NB4 (cell line): ENCODE measurements at regions not wholly inside any gene's neighbourhood (a gene's known extent, or its start where the extent isn't known, plus 50 kb on each side); places are given as distances from the start of the nearest gene placed in this dataset.
A peak's percentile ranks its signal among the peaks of the same experiment; 100 is the strongest.

Experiments
- DNase-seq: peaks from one replicate; pipeline ENCODE4 v3.0.0; 2010; ENCODE audit warnings: low read depth
- H3K4me3 ChIP-seq: one replicate; pipeline ENCODE4 v1.5.1; 2011; ENCODE audit warnings: mild to moderate bottlenecking, low read depth, low read length, moderate library complexity
- CTCF ChIP-seq: IDR thresholded peaks from one replicate; pipeline ENCODE4 v1.5.1; 2012; ENCODE audit warnings: low read depth, low read length
- MYC ChIP-seq: IDR thresholded peaks from 2 replicates; pipeline ENCODE4 v1.6.1; 2011; ENCODE audit warnings: low read depth, low read length
- POLR2A ChIP-seq: IDR thresholded peaks from 2 replicates; pipeline ENCODE4 v1.6.1; 2011; ENCODE audit warnings: mild to moderate bottlenecking; ENCODE audit not compliant: insufficient read length; ENCODE audit errors: extremely low read depth
- TF ChIP-seq, protein P1 (sequence below): IDR thresholded peaks from 2 replicates; pipeline ENCODE4 v1.6.1; 2011; ENCODE audit warnings: low read depth, low read length

- TF ChIP-seq, protein P1, sequence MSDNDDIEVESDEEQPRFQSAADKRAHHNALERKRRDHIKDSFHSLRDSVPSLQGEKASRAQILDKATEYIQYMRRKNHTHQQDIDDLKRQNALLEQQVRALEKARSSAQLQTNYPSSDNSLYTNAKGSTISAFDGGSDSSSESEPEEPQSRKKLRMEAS, result no peak
- no peak for TF ChIP-seq CTCF
- no peak for TF ChIP-seq POLR2A
- no peak for DNase-seq
- no peak overlapping the region for H3K4me3 ChIP-seq
Observed at GRCh38 chr6:14694308-14694707, 551.6 kb upstream of the JARID2 start.

- no peak for TF ChIP-seq CTCF
- TF ChIP-seq, protein P1, result no peak
- no peak for TF ChIP-seq MYC
- no peak for TF ChIP-seq POLR2A
- no peak overlapping the region for H3K4me3 ChIP-seq
- DNase-seq, result no peak
Observed at GRCh38 chr6:14695579-14695978, 550.3 kb upstream of the JARID2 start.

DNA sequence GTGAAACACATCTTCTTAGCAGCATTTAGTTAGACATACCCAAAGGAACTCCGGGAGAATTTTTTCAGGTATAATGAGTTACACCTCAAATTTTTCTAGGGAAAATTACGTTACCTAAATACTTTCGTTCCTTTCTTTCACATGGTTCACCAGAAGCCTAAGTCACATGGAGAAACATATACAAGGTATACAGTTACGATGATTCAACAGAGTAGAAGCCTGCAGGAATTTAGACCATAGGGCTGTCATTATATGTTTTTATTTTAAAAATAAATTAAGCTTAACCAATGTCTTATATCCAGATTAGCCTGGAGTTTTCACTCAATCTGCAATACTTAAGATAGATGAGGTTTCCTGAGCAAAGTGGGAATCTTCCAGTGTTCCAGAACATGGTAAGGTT, 549.5 kb upstream of the JARID2 start:
- H3K4me3 ChIP-seq, result no peak overlapping the region
- no peak for DNase-seq
- TF ChIP-seq POLR2A (no peak), CTCF (no peak), MYC (no peak)

DNA sequence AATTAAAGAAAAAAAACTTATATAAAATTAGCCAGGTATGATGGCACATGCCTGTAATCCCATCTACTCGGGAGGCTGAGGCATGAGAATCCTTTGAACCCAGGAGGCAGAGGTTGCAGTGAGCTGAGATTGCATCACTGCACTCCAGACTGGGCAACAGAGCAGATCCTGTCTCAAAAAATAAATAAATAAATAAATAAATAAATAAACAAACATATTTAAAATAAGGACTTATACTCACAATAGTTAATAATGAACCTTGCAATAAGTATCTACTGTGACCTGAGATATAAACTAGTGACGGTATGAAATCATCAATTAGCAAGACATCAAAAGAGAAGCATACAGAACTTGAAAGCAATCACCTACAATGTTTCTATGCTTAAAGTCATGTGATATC, 548.4 kb upstream of the JARID2 start:
- no peak for TF ChIP-seq POLR2A
- DNase-seq, result no peak
- H3K4me3 ChIP-seq, result no peak overlapping the region

DNA sequence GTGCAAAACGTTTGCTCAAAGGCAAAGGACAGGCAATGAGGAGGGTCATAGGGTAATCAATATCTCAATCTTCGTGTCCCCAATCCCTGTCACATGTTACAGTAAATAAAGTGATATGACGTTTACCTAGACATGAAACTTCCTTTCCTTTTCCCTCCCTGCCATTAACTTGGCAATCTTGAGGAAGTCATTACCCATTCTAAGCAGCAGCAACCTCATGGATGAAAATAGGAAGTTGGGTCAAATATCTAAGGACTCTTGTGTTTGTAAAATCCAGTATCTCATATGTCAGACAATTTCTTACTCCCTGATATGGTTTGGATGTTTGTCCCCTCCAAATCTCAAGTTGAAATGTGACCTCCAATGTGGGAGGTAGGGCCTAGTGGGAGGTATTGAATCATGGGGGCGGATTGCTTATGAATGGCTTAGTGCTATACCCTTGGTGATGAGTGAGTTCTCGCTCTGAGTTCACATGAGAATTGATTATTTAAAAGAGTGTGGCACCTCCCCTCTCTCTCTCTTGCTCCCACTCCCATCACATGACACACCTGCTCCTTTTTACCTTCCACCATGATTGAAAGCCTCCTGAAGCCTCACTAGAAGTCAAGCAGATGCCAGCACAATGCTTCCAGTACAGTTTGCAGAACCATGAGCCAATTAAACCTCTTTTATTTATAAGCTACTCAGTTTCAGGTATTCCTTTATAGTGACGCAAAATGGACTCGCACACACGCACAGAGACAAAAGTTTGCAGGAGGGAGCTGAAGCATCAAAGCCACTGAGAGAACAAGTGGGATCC, 545.9 kb upstream of the JARID2 start:
- H3K4me3 ChIP-seq, result no peak overlapping the region
- no peak for DNase-seq
- TF ChIP-seq POLR2A, result no peak

- DNase-seq, result no peak
- TF ChIP-seq MYC (peak; percentile 31; the same call in 1 of the 2 replicates), POLR2A (no peak)
- H3K4me3 ChIP-seq, result no peak overlapping the region
Observed at GRCh38 chr6:14701946-14702345, 543.9 kb upstream of the JARID2 start.

GRCh38 chr6:14702678-14703077, 543.2 kb upstream of the JARID2 start:
- no peak for TF ChIP-seq POLR2A
- TF ChIP-seq CTCF, result no peak
- TF ChIP-seq, protein P1, result no peak
- no peak for TF ChIP-seq MYC
- no peak for DNase-seq
- H3K4me3 ChIP-seq, result no peak overlapping the region
